Head of caudate nucleus (tissue), 42 donors: ENCODE measurements at regions not wholly inside any gene's neighbourhood (a gene's known extent, or its start where the extent isn't known, plus 50 kb on each side); places are given as distances from the start of the nearest gene placed in this dataset.

Experiments used
- DNase-seq, 42 donors: peaks; one replicate each; pipeline versions ENCODE4 v3.0.0 to v3.0.0-alpha.2; 2020 to 2021; ENCODE audit warnings: mixed read lengths in 7 of 42
- intact Hi-C: fragments of 100-400 bp; cut with DNase I; formaldehyde crosslinking; loops from one replicate; pipeline ENCODE4 v1.15.0; 2022

DNA sequence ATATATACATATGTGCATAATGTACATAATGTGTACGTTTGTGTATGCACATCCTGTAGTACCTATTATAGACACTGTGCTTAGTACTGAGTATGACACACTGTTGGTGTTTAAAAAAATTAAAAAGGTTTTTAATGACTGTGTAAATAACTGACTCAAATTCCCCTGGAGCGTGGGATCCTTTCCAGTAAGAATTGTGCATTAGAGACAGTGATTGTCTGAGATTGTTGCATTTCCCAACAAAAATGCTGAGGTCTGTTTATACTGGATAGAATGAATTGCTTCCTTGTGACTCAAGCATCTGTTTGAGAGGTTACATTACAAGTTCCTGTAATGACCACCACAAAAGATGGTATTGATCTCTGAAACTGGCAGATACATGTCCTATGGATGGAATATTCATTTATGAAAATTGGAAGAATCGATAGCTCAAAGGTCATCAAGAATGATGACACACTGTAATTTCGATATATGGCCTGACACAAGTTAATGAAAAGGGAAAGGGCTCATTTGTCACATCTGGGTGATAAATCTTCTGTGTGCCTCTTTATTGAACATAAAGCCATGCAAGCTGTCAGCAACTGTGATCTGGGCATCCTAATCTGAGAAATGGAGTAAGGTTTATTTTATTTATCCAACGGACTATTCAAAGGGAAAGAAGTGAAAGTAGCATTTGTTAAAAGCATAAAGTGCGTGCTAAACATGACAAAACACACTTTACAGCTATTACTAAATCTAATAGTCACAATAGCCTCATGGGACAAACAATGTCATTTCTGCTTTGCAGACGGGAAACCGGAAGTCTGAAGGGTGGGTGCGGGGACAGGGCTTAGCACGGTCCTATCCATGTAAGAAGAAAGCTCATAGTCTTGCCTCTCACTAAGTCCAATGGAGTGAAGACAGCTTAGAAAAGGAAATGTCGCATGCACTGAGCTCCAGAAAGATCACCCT is 228.8 kb downstream of the CDH11 start:
- no peak for DNase-seq
- intact Hi-C loops = no loop called here

- no peak for DNase-seq
- intact Hi-C loops = no loop called here
These were observed 232.4 kb downstream of the CDH11 start for GRCh38 chr16:64889446-64889845.

DNA sequence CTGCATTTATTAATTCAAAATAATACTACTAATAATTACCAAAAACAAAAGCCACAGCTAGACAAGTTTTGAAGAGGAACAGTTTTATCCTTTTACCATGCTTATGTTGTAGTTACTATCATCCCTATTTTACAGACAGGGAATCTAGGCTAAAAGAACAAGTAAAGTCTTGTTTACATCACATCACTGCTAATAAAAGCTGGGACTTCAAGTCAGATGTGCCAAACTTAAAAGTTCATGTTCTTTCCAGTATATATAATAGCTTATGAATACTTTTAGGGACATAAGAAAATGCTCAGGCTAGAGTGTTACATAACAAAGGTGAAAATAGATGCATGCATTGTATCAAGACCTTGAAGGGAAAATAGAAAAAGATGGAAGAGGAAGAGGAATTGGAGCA is 234.2 kb downstream of the CDH11 start:
- intact Hi-C loops = no loop called here
- no peak for DNase-seq

- intact Hi-C loops = no loop called here
- DNase-seq = no peak
These were observed 239.6 kb downstream of the CDH11 start for GRCh38 chr16:64882078-64882784.

GRCh38 chr16:64880994-64881393 is 240.9 kb downstream of the CDH11 start:
- no peak for DNase-seq
- intact Hi-C loops = no loop called here

DNA sequence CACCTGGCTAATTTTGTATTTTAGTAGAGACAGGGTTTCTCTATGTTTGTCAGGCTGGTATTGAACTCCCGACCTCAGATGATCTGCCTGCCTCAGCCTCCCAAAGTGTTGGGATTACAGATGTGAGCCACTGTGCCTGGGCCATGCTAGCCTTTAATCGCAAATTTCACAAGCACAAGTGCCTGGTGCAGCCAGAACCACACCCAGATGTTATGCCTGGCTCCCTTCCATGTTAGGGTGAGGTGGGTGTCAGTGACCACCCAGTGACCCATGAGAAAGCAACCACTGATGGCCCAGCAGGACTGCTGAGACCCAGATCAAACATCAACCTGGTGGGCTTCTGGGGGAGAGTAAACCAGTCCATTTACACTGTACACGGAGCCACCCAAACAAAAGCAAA is 241.9 kb downstream of the CDH11 start:
- intact Hi-C loops = no loop called here
- no peak for DNase-seq

DNA sequence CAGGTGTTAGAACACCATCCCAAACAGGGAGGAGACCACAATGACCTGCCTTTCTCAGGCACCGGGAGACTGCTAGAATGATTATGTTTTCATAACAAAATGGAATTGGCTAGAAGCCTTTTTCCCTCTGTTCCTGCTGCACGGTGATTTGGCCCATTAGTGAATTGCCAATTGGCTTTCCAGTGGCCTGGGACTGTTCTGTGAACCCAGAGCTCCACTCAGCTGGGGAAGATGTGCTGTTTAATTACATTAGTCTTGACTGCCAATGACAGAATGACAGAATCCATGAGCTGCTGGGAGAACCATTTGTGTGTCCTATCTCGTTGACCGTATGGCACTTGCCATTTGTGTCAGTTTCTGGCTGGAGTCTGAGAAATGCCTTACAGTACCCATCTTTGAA is 242.9 kb downstream of the CDH11 start:
- no peak for DNase-seq
- intact Hi-C loops = no loop called here

- intact Hi-C loops = no loop called here
These were observed 249.8 kb downstream of the CDH11 start for GRCh38 chr16:64872101-64872500.

GRCh38 chr16:64870859-64871258 is 251.0 kb downstream of the CDH11 start:
- no peak for DNase-seq
- intact Hi-C loops = no loop called here

More at GRCh38 chr16:64872101-64872500, 249.8 kb downstream of the CDH11 start:
- DNase-seq = no peak

- intact Hi-C loops = no loop called here
- DNase-seq = no peak
These were observed 252.1 kb downstream of the CDH11 start for GRCh38 chr16:64869781-64870180.

DNA sequence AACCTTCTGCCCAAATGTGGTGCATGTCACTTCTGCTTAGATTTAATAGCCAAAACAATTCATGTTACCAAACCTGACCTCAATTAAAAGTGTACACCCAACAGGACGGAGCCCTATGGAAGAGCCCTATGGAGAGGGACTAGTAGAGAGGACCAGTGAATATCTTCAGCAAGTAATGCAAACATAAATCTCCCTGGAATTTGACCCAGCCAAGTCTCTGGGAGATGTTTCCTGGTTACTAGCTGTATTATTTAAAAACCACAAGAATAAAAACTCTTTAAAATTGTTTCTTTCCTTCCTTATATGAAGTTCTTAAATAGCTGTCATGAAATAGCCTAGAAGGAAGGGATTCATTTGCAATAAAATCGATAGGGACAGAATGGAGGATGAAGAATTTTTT is 255.8 kb downstream of the CDH11 start:
- intact Hi-C loops = no loop called here
- DNase-seq = no peak

- DNase-seq = no peak
- intact Hi-C loops = no loop called here
These were observed 256.7 kb downstream of the CDH11 start for GRCh38 chr16:64865069-64865696.

GRCh38 chr16:64864232-64864809 is 257.5 kb downstream of the CDH11 start:
- DNase-seq = no peak
- intact Hi-C loops = no loop called here

- no peak for DNase-seq
- intact Hi-C loops = no loop called here
These were observed 263.8 kb downstream of the CDH11 start for GRCh38 chr16:64858076-64858475.

- intact Hi-C loops = no loop called here
- DNase-seq = no peak
These were observed 264.5 kb downstream of the CDH11 start for GRCh38 chr16:64857411-64857810.

DNA sequence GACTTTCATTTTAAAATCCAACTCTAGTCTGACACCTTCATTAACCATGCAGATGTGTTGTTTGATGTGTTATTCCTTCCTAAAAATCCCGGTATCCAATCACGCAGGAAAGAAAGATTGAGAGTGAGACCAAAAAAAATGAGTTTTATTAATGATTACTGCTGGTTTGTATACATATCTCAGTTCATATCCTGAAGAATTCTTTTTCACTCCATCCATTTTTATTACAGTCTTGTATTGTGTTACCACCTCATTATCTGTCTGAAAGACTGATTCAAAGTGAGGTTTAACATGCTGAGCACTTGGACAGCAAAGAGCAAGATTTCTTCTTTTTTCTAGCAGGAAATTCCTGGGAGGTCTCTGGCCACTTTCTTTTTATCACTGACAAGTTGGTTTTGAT is 268.3 kb downstream of the CDH11 start:
- intact Hi-C loops = no loop called here
- DNase-seq = no peak

- no peak for DNase-seq
- intact Hi-C loops = no loop called here
These were observed 274.9 kb downstream of the CDH11 start for GRCh38 chr16:64846966-64847365.

DNA sequence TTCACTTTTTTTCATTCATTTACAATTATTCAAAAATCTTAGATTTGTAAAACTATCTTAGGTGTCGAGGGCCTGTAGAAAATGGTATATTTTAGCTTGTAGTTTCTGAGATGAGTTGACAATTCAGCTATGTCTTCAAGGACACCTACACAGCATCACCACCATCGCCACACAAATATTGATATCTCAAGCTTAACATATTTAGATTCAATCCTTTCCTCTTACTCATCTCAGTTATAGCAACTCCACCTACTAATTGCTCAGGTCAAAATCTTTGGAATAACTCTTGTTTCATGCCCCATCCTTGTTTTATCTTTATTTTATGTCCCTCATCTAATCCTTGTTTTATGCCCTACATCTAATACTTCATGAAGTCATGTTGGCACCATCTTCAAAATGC is 276.8 kb downstream of the CDH11 start:
- no peak for DNase-seq
- intact Hi-C loops = no loop called here

GRCh38 chr16:64841482-64841881 is 280.4 kb downstream of the CDH11 start:
- no peak for DNase-seq
- intact Hi-C loops = no loop called here

DNA sequence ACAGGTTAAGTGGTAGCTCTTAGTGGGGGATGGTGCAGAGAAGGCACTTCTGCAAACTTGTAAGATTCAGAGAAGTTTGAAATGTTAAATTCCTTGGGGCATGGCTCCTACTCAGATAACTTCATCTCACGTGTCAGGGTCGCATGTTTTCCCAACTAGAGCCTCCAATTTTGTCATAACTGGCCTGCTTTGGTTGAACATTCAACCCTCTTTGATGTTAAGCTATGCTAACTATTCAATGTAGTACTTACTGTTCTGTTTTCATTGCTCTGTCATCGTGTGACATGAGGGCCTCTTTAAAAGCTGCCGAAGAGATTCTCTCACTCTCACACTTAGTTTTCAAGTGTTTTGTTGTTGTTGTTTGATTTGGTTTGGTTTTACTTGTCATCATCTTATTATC is 280.8 kb downstream of the CDH11 start:
- no peak for DNase-seq
- intact Hi-C loops = no loop called here
